GM20000 (cell line): ENCODE measurements at regions not wholly inside any gene's neighbourhood (a gene's known extent, or its start where the extent isn't known, plus 50 kb on each side); places are given as distances from the start of the nearest gene placed in this dataset.

ENCODE experiments used
- DNase-seq: peaks from one replicate; pipeline ENCODE4 v3.0.0; 2012; ENCODE audit warnings: low spot score
- CTCF ChIP-seq: IDR thresholded peaks from 2 replicates; pipeline ENCODE4 v1.5.1; 2012; ENCODE audit warnings: mild to moderate bottlenecking, control low read depth; ENCODE audit errors: extremely low read depth, missing control alignments

GRCh38 chr1:8255712-8256111, 62.2 kb upstream of the SLC45A1 start:
- TF ChIP-seq CTCF: no peak
- DNase-seq: no peak

GRCh38 chr1:8252266-8252951, 65.5 kb upstream of the SLC45A1 start:
- no peak for TF ChIP-seq CTCF
- no peak for DNase-seq

- no peak for TF ChIP-seq CTCF
- DNase-seq: no peak
These were observed 66.3 kb upstream of the SLC45A1 start for GRCh38 chr1:8251635-8252034.

GRCh38 chr1:8249838-8250237, 68.1 kb upstream of the SLC45A1 start:
- DNase-seq: no peak
- TF ChIP-seq CTCF: no peak

GRCh38 chr1:8247811-8248436, 70.0 kb upstream of the SLC45A1 start:
- TF ChIP-seq CTCF: no peak
- no peak for DNase-seq

- TF ChIP-seq CTCF: no peak
These were observed 73.6 kb upstream of the SLC45A1 start for GRCh38 chr1:8244304-8244703.

GRCh38 chr1:8242498-8242897, 75.4 kb upstream of the SLC45A1 start:
- TF ChIP-seq CTCF: no peak
- no peak for DNase-seq

More at GRCh38 chr1:8244304-8244703, 73.6 kb upstream of the SLC45A1 start:
- no peak for DNase-seq
